NCI-H2029 treated with DMSO at 0.1 percent for 48 hours (cell line): ENCODE measurements at regions not wholly inside any gene's neighbourhood (a gene's known extent, or its start where the extent isn't known, plus 50 kb on each side); places are given as distances from the start of the nearest gene placed in this dataset.

Source experiments
- DNase-seq: peaks from one replicate; lab custom pipeline; 2025; lab: John Stamatoyannopoulos, UW

GRCh38 chr15:31871166-31871886, 159.0 kb upstream of the CHRNA7 start:
- DNase-seq = no peak

GRCh38 chr15:31871887-31872281, 158.4 kb upstream of the CHRNA7 start:
- DNase-seq = no peak

GRCh38 chr15:31887246-31887645, 143.1 kb upstream of the CHRNA7 start:
- no peak for DNase-seq

- no peak for DNase-seq
These were observed 137.8 kb upstream of the CHRNA7 start for GRCh38 chr15:31892513-31892912.

GRCh38 chr15:31893780-31894179, 136.5 kb upstream of the CHRNA7 start:
- DNase-seq = no peak

- DNase-seq = no peak
These were observed 132.6 kb upstream of the CHRNA7 start for GRCh38 chr15:31897746-31898145.

GRCh38 chr15:31901501-31901900, 128.8 kb upstream of the CHRNA7 start:
- DNase-seq = no peak

- no peak for DNase-seq
These were observed 125.3 kb upstream of the CHRNA7 start for GRCh38 chr15:31905054-31905453.

GRCh38 chr15:31925541-31925940, 104.8 kb upstream of the CHRNA7 start:
- no peak for DNase-seq

GRCh38 chr15:31930967-31931366, 99.3 kb upstream of the CHRNA7 start:
- no peak for DNase-seq

GRCh38 chr15:31932576-31932975, 97.7 kb upstream of the CHRNA7 start:
- DNase-seq = no peak

GRCh38 chr15:31934821-31935220, 95.5 kb upstream of the CHRNA7 start:
- DNase-seq = no peak

- no peak for DNase-seq
These were observed 76.8 kb upstream of the CHRNA7 start for GRCh38 chr15:31953478-31953877.

GRCh38 chr15:31954374-31955172, 75.7 kb upstream of the CHRNA7 start:
- DNase-seq = no peak

- DNase-seq = no peak
These were observed 74.6 kb upstream of the CHRNA7 start for GRCh38 chr15:31955734-31956133.

GRCh38 chr15:31957581-31957980, 72.7 kb upstream of the CHRNA7 start:
- no peak for DNase-seq

- DNase-seq = no peak
These were observed 65.6 kb upstream of the CHRNA7 start for GRCh38 chr15:31964586-31965307.

- no peak for DNase-seq
These were observed 60.3 kb upstream of the CHRNA7 start for GRCh38 chr15:31970007-31970406.

- no peak for DNase-seq
These were observed 57.1 kb upstream of the CHRNA7 start for GRCh38 chr15:31973197-31973596.

GRCh38 chr15:31974154-31974794, 56.0 kb upstream of the CHRNA7 start:
- no peak for DNase-seq

GRCh38 chr15:31974855-31975829, 55.2 kb upstream of the CHRNA7 start:
- no peak for DNase-seq
